ENCODE measurements at regions not wholly inside any gene's neighbourhood (a gene's known extent, or its start where the extent isn't known, plus 50 kb on each side); places are given as distances from the start of the nearest gene placed in this dataset.
"Not testable (repeated sequence)": the region's sequence is repeated elsewhere in the genome, so short reads cannot be mapped to it uniquely, and the experiment has no call there.

DNA sequence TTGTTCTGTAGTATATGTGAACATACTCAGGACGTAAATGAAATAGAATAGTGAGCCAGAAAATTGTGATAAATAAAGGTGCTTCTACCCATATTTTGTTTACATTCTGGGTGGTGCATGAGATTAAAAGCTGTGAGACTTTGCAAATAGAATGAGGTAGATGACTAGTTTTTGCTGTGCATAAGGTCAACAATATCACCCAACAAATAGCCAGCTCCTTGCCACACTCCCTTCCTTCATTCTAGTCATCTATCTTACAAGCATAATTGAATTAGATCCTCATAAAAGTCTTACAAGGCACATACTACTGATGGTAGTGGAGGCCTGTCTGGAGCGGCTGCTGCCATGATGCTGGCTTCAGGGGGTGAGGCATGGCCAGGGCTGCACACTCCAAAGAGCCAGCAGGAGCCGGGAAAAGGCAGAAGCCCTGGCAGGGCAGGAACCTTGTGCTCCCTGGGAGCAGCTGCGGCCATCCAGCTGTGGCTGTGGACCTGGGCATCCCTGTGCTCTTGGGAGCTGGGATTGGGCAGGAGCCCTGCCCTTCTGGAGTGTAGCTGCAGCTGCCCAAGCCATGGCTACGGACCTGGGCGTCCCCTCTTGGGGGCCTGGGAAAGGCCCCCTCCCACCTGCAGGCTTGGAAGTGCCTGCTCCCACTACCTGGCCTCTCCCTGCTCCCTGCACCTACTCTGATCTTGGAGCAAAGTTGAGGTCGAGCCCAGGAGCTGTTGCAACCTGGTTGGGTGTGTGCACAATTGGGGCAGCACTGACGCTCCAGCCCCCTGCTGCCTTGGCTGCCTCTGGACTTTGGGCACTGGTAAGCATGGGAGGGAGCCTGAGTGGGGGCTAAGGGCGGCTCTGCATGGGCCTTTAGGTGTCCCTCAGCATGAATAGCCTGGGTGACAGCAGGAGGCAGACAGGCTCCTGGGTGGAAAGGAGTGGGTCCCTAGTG lies 112.8 kb downstream of the DACT1 start:
- no peak for DNase-seq (ENCODE audit: low read depth, low spot score)
- H3K27ac ChIP-seq, result no peak overlapping the region

DNA sequence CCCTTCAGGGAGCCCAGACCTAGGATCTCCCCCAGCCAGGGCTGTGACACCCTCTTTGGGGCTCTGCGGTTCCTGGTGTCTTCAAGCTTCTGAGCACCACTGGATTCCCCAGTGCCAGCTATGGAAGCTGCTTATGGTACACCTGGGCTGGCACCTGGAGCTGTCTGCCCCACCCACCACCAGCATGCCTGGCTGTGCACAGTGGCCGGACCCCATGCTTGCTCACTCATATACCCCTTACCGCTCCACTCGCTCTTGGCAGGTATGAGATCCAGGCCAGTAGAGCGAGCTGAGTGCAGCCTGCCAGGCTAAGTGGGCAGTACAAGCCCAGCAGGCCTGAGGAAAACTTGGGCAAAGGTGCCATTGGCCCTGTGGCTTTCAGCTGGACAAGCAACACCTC lies 114.0 kb downstream of the DACT1 start:
- DNase-seq (ENCODE audit: low read depth, low spot score), result no peak
- H3K27ac ChIP-seq, result no peak overlapping the region

DNA sequence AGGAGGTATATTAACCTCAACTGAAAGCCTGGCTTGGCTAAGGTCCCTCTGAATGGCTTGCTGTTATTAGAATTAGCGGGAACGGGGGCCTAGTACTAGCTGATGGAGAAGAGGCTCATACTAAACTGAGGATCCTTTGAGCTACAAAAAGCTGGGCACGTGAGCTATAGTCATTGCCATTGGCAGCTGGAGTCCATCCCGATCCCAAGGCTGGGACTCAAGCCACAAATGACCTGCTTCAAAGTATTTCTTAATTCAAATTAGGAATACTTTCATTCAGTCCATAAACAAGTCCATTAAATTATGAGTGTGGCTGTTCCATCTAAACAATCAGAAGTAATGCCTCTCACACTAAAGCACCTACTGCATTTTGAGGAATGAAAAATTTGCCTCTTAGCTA lies 114.5 kb downstream of the DACT1 start:
- no peak for DNase-seq (ENCODE audit: low read depth, low spot score)
- no peak overlapping the region for H3K27ac ChIP-seq

DNA sequence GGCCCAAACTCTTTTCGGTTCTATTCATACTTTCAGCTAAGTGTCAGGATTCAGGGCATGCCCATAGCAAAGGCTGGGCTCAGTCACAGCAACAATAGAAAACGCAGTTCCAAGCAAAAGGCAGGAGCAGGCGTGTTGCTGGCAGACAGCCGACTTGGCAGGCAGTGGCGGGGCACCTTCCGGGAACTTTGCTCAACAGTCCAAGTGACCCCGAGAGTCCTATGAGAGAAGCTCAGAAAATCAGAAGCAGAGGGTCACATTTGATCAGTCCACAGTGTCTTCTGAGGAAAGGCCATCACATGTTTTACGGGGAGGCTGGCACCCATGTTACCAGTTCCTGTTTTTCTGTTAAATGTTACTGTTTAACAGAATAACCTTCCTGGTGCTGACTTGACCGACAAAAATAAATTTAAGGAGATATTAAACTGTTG lies 115.0 kb downstream of the DACT1 start:
- H3K27ac ChIP-seq, result no peak overlapping the region
- peak; percentile 29 for DNase-seq (ENCODE audit: low read depth, low spot score)

DNA sequence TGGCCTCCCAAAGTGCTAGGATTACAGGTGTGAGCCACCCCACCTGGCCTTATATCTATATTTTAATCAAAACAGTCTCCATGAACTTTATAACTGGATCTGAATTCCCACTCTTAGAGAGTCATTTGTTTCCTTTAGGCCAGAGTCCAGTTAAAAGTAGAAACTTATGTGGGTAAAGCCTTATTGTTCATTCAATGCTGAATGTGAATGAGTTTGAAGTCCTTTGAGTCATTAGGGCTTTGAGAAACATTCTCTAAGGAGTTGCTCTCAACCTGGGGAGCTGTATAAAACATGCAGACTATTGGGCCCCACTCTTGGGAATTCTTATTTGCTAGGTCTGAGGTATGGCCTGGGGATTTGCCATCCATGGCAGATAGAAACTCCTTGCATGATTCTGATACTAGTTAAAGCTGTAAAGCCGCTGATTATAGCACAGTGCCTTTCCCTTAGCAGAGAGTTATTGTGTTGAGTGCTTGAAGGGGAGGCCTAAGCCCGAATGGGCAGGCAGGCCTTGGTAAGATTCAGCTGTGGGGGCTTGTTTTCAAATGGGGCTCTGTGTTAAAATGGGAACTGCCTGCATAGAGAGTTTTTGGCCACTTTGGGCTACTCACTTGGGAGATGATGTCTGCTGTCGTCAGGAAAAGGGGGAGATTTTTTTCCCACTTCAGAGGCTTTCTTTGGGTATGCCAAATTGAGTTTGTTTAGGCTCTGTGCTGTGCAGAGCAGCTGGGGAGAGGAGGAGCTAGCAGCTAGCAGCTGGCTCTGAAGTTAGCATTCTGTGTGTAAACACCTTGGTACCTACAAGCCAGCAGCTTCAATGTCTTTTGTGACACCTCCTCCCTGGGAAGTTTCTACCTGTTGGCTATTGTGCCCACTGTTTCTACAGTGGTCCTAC lies 117.5 kb downstream of the DACT1 start:
- DNase-seq (ENCODE audit: low read depth, low spot score), result no peak
- no peak overlapping the region for H3K27ac ChIP-seq

DNA sequence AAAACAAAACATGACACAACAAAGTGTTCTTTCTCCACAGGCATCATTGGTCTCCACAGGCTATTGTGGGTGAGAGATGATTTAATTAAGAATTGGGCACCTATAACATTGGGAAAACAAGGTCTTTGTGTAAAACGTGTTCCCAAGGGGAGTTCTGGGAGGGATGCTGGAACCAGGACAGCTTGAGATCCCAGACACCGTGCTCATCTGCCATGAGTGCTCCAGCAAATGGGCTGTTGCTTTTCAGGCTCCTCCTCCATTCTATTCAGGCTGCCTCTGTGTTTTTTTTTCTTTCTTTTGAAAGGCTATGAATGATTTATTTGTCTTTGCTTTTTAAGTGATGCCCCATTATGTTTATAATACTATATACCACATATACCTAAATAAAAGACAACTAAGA lies 122.4 kb downstream of the DACT1 start:
- DNase-seq (ENCODE audit: low read depth, low spot score), result no peak
- H3K27ac ChIP-seq, result no peak overlapping the region

DNA sequence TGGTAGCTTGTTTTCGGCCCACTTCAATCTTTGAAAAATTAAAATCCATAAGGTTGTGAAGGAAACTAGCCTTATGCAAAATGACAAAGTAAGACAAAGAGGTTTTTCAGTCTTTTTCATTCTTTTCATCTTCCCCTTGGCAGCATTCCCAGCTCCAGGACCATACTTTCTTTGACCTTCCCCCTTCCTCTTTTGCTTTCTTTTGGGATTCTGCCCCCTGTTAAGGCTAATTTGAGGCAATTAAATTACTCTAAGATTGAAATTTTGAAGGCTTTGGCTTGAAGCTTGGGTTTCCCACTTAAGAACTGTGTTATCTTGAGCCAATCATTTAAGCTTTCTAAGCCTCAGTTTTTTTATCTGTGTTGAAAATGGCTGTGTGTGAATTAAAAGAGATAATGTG lies 124.9 kb downstream of the DACT1 start:
- H3K27ac ChIP-seq, result no peak overlapping the region
- no peak for DNase-seq (ENCODE audit: low read depth, low spot score)

DNA sequence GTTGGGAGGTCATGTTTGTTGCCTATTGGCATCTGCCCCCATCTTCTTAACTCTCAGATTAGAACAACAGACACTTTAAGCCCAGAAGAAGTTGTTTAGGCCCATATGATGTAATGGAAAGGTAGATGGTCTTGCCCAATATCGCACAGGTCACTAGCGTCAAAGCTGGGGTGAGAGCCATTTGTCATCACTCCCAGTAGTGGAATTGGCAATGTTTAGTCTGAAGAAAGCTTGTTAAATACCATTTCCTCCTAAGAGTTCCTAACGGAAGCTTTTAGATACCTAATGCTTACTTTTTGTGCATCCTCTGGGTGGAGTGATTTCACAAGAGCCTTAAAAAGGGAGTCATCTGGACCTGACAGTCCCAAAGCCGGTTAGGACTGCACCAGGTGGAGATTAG lies 125.4 kb downstream of the DACT1 start:
- no peak overlapping the region for H3K27ac ChIP-seq
- no peak for DNase-seq (ENCODE audit: low read depth, low spot score)

DNA sequence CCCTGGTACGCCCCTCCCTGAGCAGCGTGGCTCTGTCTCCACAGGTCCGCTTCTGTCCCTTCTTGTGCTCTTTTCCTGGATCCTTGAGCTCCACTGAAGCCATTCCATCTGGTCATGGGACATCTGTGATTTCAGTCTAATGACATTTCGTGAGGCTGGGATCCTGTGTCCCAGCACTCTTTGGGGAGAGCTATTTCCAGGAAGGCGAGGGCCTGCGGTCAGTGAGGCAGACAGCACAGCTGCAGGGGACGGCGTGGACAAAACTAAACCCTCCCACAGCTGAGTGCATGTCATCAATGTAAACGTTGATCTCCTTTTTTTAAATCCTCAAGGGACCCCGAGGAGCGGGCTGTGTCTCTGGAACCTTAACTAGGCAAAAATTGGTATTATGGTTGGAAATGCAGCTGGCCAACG lies 127.7 kb downstream of the DACT1 start:
- DNase-seq (ENCODE audit: low read depth, low spot score), result no peak
- H3K27ac ChIP-seq, result no peak overlapping the region

DNA sequence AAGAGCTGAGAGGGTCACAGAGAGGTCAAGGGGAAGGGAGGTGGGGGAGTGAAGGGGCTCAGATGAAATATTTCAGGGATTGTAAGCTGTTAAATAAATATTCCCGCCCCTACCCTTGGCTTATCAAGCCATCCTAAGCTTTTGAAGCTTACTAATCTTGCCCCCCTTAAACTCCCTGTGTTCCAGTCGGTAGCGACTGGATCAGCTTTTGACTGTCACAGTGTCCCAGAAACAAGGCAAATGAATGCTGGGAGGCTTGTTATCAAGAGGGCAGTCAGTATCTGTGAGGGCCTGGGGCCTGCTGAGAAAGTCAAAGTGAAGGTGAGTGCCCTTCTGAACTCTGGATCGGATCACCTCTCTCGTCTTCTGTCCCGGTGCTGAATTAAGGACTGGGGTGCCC lies 128.1 kb downstream of the DACT1 start:
- DNase-seq (ENCODE audit: low read depth, low spot score), result no peak
- no peak overlapping the region for H3K27ac ChIP-seq

DNA sequence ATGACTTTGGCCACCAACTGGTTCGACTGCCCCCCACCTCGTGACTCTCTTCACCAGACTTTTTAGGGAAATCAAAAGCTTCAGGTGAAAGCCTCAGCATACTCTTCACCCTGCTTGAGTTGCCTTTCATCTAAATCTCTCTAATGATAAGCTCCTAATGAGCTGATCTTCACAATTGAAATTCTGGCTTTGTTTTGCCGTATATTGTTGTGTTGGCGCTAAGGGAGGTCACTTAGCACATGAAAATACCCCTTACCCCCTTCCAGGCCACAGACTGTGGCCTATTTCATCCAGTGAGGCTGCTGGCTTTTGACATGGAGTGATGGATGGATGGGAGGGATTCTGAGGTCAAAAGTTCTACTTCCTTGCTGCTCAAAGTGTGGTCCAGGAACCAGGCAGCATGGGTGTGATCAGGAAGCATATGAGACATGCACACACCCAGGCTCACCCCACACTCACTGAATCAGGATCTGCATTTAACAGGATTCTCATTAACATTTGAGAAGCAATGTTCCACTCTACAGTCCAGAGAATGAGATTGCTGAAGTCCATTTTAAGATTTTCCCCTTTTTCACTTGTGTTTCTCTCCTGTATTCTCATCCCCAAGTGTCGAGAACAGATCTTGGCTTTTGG lies 131.4 kb downstream of the DACT1 start:
- H3K27ac ChIP-seq, result no peak overlapping the region
- DNase-seq (ENCODE audit: low read depth, low spot score), result no peak

DNA sequence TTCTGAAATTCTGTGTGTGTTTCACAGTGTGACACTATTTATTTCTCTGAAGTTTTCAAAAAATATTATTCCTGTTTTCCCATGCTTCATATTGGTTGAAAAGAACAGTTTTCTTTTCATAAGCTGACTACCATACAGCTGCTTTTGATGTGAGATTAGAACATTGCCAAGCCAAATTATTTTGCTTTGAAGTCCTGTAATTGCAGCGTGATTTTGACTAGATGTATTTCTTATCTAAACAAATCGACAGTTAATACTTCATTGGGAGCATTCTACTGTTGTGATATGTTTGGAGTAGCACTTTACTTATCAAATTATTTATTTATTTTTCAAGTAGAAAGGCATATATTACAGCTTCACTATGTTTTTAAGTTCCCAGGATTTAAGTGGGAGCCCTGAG lies 132.0 kb downstream of the DACT1 start:
- DNase-seq (ENCODE audit: low read depth, low spot score), result no peak
- no peak overlapping the region for H3K27ac ChIP-seq

DNA sequence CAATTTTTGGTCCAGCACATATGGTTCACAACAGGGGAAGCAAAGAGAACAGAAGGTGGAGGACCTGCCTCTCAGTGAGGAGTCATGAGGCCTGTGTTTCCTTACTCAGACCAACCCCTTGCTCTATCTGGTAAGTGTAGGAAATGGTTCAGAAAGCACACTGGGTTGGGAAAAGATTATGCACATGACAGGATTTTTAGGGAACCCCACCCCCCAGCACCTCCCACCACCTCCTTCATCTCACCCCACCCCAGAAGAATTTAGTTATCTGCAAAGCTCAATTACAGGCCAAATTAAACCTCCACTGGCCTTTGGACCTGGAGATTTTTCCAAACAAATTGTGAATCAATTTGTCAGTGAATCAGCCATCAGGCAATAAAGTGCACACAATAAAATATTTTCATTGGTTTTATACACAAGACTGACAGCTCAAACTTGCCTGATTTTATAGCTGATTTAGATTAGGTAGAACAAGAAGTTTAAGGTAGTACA lies 132.8 kb downstream of the DACT1 start:
- no peak overlapping the region for H3K27ac ChIP-seq

DNA sequence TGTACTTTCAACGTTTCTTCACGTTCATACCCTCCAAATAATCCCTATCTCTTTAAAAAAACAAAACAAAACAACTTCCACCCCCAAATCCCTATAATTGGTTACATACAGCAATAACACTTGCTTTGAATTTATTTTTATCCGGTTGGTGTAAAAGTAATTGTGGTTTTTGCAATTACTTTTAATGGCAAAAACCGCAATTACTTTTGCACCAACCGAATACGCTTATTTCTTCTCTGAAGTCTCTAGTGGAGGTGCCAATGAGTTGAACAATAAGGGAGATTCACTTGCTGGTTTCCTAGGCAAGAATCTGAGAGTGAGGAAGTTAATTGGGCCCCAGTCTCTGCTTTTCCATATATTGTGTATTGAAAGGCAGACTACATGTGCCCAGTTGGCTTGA lies 133.3 kb downstream of the DACT1 start:
- no peak for DNase-seq (ENCODE audit: low read depth, low spot score)
- no peak overlapping the region for H3K27ac ChIP-seq

More for the DNA sequence above, 132.8 kb downstream of the DACT1 start:
- DNase-seq (ENCODE audit: low read depth, low spot score), result no peak

DNA sequence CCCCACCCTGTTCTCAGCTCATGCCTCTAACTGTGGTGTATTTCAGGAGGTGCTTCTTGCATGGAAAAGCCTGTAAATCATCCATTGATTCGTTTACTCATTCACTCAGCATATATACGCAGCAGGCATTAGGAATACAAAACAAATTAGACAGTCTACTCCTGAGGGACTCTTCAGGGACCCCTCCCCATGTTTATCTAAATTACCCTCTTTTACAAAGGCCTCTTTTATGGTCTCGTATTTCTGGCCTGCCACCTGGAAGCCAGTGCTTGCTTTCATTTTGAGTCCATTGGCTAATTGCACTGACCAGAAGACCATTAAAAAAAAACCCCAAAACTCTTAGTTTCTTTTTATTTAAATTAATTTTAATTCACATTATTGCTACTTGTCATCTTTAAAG lies 134.4 kb downstream of the DACT1 start:
- no peak for DNase-seq (ENCODE audit: low read depth, low spot score)
- no peak overlapping the region for H3K27ac ChIP-seq

DNA sequence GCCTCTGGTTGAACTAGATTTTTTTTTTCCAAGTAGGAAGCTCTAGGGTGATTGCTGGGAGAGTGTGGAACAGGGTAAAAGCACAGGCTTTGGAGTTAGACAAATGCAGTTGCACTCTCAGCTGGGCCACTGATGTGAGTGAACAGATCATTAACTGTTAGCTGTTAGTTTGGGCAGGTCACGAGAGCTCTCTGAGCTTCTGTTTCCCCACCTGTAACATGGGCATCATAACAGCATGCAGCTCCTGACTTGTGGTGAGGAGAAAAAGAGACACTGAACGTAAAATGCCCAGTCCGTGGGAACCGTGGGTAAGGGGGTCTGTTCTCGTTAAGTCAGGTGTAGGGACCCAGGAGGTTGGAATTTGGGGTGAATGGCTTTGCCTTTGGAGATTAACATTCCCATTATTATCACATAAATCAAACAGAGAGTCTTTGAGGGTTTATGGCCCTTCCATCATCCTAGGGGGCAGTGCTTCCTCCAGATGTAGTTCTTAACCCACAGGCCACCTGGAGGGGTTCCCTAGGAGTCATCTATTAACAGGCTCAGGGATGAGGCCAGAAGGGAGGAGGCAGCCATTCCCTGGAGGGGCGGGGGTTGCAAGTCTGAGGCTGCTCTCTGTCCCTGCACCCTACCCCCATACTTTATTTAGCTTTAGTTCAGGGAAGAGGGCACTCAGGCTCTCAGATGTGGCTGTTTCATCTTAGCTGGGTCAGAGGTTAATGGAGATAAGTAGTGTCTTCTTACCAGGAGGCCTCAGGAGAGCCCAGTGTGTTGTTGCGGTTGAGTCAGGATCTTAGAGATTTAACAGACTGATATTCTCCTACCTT lies 135.2 kb downstream of the DACT1 start:
- H3K27ac ChIP-seq, result no peak overlapping the region
- no peak for DNase-seq (ENCODE audit: low read depth, low spot score)

DNA sequence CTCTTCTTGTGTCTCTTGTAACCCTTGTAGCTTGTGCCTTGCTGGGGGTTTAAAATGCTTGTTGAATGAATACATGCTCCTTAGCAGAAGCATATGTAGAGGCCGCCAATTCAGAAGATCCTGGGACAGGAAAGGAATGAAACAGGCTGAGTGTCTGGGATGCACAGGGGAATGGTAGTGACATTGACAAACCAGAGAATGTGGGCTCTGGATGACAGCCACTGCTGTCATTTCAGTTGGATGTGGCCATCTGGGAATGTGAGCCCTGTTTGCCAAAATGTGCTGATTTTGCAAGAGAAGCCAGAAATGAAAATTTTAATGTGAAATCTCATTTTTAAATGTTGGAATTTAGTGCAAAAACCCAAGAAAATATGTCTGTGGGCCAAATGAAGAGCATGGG lies 136.8 kb downstream of the DACT1 start:
- H3K27ac ChIP-seq, result no peak overlapping the region
- DNase-seq (ENCODE audit: low read depth, low spot score), result no peak

DNA sequence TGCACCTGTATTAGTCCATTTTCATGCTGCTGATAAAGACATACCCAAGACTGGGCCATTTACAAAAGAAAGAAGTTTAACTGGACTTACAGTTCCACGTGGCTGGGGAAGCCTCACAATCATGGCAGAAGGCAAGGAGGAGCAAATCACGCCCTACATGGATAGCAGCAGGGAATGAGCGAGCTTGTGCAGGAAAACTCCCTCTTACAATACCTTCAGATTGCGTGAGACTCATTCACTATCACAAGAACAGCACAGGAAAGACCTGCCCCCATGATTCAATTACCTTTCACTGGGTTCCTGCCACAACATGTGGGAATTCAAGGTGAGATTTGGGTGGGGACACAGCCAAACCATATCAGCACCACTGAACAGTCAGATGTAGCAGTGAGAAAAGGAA lies 137.4 kb downstream of the DACT1 start:
- not testable (repeated sequence) for H3K27ac ChIP-seq; DNase-seq (ENCODE audit: low read depth, low spot score)

DNA sequence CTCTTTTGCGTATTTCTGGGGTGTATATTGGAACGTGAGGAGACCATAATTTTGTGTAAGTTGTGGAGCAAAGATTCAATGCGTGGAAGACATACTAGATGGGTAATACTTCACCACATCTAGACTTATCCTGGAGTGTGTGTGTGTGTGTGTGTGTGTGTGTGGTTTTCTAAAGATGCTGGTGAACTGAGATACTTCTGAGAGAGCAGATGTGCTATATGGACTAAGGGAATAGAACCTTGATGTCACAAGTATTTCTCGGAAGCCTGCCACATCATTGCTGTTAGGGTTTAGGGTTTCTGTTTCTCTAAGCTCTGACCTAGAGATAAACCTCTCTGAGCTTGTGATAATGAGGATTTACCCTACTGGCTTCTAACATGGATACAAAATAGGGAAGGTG lies 138.8 kb downstream of the DACT1 start:
- DNase-seq (ENCODE audit: low read depth, low spot score), result no peak

DNA sequence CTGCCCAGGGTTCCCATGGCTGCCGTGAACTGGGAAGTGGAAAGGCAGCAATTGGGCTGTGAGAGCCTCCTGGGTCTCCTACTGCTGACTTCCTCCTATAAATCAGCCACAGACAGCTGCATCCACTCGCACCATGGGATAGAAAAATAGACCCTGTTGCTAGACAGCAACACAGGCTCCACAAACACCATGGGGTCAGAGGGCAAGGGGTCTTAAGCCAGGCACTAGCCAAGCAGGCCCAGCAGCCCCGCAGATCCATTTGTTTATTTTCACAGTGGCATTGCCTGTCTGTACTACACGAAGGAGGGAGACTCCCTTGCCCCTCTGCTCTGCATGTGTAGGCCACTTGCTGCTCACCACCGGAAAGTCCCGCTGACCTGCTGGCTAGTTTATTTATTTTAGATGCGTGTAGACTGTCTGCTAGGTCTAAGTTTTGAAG lies 139.8 kb downstream of the DACT1 start:
- no peak for DNase-seq (ENCODE audit: low read depth, low spot score)
- no peak overlapping the region for H3K27ac ChIP-seq

More for the DNA sequence above, 138.8 kb downstream of the DACT1 start:
- H3K27ac ChIP-seq, result no peak overlapping the region
